ENCODE measurements at regions not wholly inside any gene's neighbourhood (a gene's known extent, or its start where the extent isn't known, plus 50 kb on each side); places are given as distances from the start of the nearest gene placed in this dataset.

GRCh38 chr6:135784507-135784906 lies 67.0 kb upstream of the PDE7B start:
- TF ChIP-seq CTCF (conservative IDR thresholded peaks at IDR 0.05 in 1 of 2, IDR thresholded peaks at IDR 0.05 in 1 of 2; ENCODE audit: low read depth in 1 of 2, low read length in 2 of 2) (no peak), EZH2 (IDR thresholded peaks at IDR 0.05; ENCODE audit: low read length, missing control alignments) (no peak)
